Activated CD8-positive, alpha-beta T cell treated with anti-CD3 and anti-CD28 coated beads for 36 hours (primary cell): ENCODE measurements at regions not wholly inside any gene's neighbourhood (a gene's known extent, or its start where the extent isn't known, plus 50 kb on each side); places are given as distances from the start of the nearest gene placed in this dataset.

Experiments used
- ATAC-seq: fragments of 200-7000 bp; cut with Tn5 transposase; one replicate; pipeline ENCODE4 v1.10.0; 2021; ENCODE audit warnings: mild to moderate bottlenecking, moderate library complexity
- CTCF ChIA-PET: fragments of 350-600 bp; sonication (Branson Sonifier 250); formaldehyde crosslinking; loops from one replicate; lab custom pipeline; 2021; ENCODE audit warnings: antibody characterized with exemption; lab: Charles Lee
- POLR2A ChIA-PET: fragments of 350-600 bp; sonication (Branson Sonifier 250); formaldehyde crosslinking; loops from one replicate; lab custom pipeline; 2021; ENCODE audit warnings: antibody characterized with exemption; lab: Charles Lee
- DNase-seq: peaks from one replicate; pipeline ENCODE4 v3.0.0-alpha.2; 2020
- H3K27ac Mint-ChIP-seq: one replicate; pipeline ENCODE4 v1.8.0; 2021; ENCODE audit warnings: mild to moderate bottlenecking, mixed read lengths
- H3K27me3 Mint-ChIP-seq: one replicate; pipeline ENCODE4 v1.8.0; 2021; ENCODE audit warnings: mixed read lengths
- H3K36me3 Mint-ChIP-seq: one replicate; pipeline ENCODE4 v1.8.0; 2021; ENCODE audit warnings: low read depth, mixed read lengths
- H3K4me1 Mint-ChIP-seq: one replicate; pipeline ENCODE4 v1.8.0; 2021; ENCODE audit warnings: low read depth, mixed read lengths
- H3K4me3 Mint-ChIP-seq: one replicate; pipeline ENCODE4 v1.8.0; 2021; ENCODE audit warnings: mild to moderate bottlenecking, moderate library complexity, mixed read lengths
- H3K9me3 Mint-ChIP-seq: one replicate; pipeline ENCODE4 v1.8.0; 2021; ENCODE audit warnings: mixed read lengths
- intact Hi-C: fragments of 100-400 bp; cut with micrococcal nuclease; formaldehyde crosslinking; loops from one replicate; pipeline ENCODE4 v1.10.0; 2022
- TF ChIP-seq, protein P1 (sequence below): fragments of 200-600 bp; IDR thresholded peaks from one replicate; pipeline ENCODE4 v1.8.0; 2022; ENCODE audit warnings: antibody characterized with exemption, mild to moderate bottlenecking

DNA sequence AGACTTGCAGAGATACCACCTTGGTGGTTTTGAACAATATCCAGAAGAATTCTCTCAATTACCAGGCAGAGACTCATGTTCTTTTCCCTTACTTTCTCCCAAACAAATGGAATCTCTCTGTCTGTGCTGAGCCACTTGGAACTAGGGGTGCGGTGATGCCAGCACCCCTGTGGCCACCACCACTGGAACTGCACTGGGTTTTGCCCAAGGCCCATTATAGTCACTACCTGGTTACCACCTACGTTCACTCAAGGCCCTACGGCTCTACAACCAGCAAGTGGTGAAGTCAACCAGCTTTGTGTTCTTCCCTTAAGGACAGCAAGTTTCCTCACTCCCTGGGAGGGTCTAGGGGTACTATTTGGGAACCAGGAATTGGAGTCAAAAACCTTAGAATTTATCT lies 1183.7 kb downstream of the FSTL5 start:
- TF ChIP-seq, protein P1, sequence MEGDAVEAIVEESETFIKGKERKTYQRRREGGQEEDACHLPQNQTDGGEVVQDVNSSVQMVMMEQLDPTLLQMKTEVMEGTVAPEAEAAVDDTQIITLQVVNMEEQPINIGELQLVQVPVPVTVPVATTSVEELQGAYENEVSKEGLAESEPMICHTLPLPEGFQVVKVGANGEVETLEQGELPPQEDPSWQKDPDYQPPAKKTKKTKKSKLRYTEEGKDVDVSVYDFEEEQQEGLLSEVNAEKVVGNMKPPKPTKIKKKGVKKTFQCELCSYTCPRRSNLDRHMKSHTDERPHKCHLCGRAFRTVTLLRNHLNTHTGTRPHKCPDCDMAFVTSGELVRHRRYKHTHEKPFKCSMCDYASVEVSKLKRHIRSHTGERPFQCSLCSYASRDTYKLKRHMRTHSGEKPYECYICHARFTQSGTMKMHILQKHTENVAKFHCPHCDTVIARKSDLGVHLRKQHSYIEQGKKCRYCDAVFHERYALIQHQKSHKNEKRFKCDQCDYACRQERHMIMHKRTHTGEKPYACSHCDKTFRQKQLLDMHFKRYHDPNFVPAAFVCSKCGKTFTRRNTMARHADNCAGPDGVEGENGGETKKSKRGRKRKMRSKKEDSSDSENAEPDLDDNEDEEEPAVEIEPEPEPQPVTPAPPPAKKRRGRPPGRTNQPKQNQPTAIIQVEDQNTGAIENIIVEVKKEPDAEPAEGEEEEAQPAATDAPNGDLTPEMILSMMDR: no peak
- H3K9me3 Mint-ChIP-seq: peaks cover 15% of the 10 kb centered on the region
- no peak overlapping the region for H3K27ac Mint-ChIP-seq
- DNase-seq (no peak), ATAC-seq (no peak)
- no peak overlapping the region for H3K4me3 Mint-ChIP-seq
- intact Hi-C loops: no loop called here
- H3K4me1 Mint-ChIP-seq: no peaks in the 10 kb centered on the region
- H3K27me3 Mint-ChIP-seq: no peaks in the 10 kb centered on the region
- H3K36me3 Mint-ChIP-seq: no peaks in the 10 kb centered on the region
- CTCF ChIA-PET: no interaction called here
- POLR2A ChIA-PET: no interaction called here

DNA sequence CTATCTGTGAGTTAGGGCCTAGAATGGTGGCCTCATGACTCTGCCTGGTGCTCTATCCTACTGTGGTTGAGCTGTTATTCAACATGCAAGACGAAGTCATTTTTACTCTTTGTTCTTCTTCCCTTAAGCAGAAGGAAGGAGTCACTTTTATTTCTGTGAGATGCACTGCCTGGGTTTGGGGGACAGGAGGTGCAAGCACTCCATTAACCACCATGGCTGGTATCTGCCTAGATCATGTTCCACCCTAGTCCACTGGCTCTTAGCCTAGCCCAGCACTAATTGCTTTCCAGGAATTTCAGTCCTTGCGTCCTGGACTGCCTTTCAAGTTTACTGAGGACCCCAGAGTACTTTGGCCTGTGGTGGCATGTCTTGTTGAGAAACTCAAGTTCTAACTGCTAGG lies 1182.7 kb downstream of the FSTL5 start:
- ChIA-PET POLR2A (no interaction called here), CTCF (no interaction called here)
- TF ChIP-seq, protein P1: no peak
- ATAC-seq: no peak
- Mint-ChIP-seq H3K9me3 (peaks cover 14% of the 10 kb centered on the region), H3K4me3 (no peak overlapping the region), H3K4me1 (no peaks in the 10 kb centered on the region), H3K27ac (no peak overlapping the region), H3K36me3 (no peaks in the 10 kb centered on the region), H3K27me3 (no peaks in the 10 kb centered on the region)
- no peak for DNase-seq
- intact Hi-C loops: no loop called here

DNA sequence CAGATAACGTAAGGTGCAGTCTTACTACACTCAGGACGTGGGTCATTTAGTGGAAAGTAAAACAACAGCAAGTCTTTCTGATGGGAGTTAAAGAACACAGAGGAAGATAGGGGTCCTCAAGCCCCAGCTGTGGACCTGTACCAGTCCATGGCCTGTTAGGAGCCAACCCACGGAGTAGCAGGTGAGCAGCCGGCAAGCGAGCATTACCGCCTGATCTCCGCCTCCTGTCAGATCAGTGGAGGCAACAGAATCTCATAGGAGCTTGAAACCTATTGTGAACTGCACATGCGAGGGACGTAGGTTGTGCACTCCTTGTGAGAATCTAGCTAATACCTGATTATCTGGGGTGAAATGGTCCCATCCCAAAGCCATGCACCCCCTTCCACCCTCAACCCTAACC lies 1180.8 kb downstream of the FSTL5 start:
- Mint-ChIP-seq H3K27ac (no peak overlapping the region), H3K36me3 (no peaks in the 10 kb centered on the region), H3K4me1 (no peaks in the 10 kb centered on the region), H3K27me3 (no peaks in the 10 kb centered on the region), H3K4me3 (no peak overlapping the region), H3K9me3 (peaks cover 10% of the 10 kb centered on the region)
- DNase-seq (no peak), ATAC-seq (no peak)
- TF ChIP-seq, protein P1: no peak
- intact Hi-C loops: no loop called here
- ChIA-PET CTCF (no interaction called here), POLR2A (no interaction called here)

DNA sequence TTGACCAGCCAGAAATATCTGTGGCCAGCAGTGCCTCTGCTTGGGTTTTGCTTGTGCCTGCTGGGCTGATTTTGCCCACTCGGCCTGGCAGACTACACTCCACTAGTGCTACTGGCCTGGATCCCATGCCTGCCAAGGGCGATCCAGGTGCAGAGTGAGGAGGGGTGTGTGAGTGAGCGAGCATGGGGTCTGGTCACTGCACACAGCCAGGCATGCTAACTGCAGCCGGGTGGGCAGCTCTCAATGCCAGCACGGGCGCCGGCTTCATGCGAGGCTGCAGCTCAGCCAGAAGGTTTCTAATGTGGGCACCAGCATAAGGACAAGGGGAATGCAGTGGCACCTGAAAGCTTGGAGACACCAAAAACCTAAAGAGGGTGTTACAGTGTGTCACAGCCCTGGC lies 1161.4 kb downstream of the FSTL5 start:
- CTCF ChIA-PET: no interaction called here
- no peaks in the 10 kb centered on the region for H3K27me3 Mint-ChIP-seq
- ATAC-seq: no peak

DNA sequence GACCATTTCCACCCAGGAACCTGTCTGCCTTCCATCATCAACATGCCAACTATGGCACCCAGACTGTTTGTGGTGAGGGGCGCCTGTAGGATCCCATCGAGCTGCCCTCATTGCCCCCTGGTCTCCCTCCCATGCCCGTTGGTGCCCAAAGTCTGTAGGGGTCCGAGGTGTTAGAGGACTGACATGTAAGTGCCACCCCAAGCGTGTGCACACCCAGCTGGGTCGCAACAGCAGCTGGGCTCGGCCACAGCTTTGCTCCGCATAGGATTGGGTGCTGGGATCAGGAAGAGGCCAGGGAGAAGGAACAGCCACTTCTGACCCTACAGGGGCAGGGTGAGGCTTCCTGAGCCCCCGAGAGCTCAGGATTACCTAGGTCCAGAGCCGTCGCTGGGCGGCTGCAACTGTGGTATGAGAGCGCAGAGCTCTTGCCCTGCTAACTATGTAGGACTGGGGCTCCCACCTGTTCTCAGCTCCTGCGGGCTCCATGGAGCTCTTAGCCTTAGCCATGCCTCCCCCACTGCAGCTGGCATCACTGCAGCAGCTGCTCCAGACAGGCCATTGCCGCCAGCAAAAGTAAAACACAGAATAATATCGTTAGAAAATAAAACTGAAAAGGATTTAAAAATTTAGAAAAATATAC lies 1160.3 kb downstream of the FSTL5 start:
- DNase-seq (no peak), ATAC-seq (no peak)
- Mint-ChIP-seq H3K4me3 (no peak overlapping the region), H3K27ac (no peak overlapping the region), H3K27me3 (no peaks in the 10 kb centered on the region), H3K4me1 (no peaks in the 10 kb centered on the region), H3K9me3 (peaks cover 2% of the 10 kb centered on the region), H3K36me3 (no peaks in the 10 kb centered on the region)
- TF ChIP-seq, protein P1: no peak
- ChIA-PET POLR2A (no interaction called here), CTCF (no interaction called here)
- intact Hi-C loops: no loop called here

More for the DNA sequence above, 1161.4 kb downstream of the FSTL5 start:
- H3K36me3 Mint-ChIP-seq: no peaks in the 10 kb centered on the region
- TF ChIP-seq, protein P1: no peak
- no peak overlapping the region for H3K27ac Mint-ChIP-seq
- peaks cover 2% of the 10 kb centered on the region for H3K9me3 Mint-ChIP-seq
- no peaks in the 10 kb centered on the region for H3K4me1 Mint-ChIP-seq
- H3K4me3 Mint-ChIP-seq: no peak overlapping the region
- no peak for DNase-seq
- intact Hi-C loops: no loop called here
- POLR2A ChIA-PET: no interaction called here
